IMR-90 (cell line): ENCODE measurements at regions not wholly inside any gene's neighbourhood (a gene's known extent, or its start where the extent isn't known, plus 50 kb on each side); places are given as distances from the start of the nearest gene placed in this dataset.

Experiments used
- ATAC-seq: fragments of 200-7000 bp; cut with Tn5 transposase; 2 replicates; pipeline ENCODE4 v1.9.1; 2020; ENCODE audit warnings: low read depth, mild to moderate bottlenecking, moderate library complexity
- BruUV-seq: library from RNA; stranded (reverse); fragments of 400-500 nt; replicated peaks from 2 replicates; lab custom pipeline; 2021; lab: Mats Ljungman, UMichigan
- CTCF ChIA-PET: fragments of 300-600 bp; formaldehyde crosslinking; extraction: SDS; loops from one replicate; lab custom pipeline; 2021; ENCODE audit warnings: antibody characterized with exemption; lab: Yijun Ruan, JAX
- POLR2A ChIA-PET: fragments of 300-600 bp; sonication (Branson Sonifier 250); formaldehyde crosslinking; loops from one replicate; lab custom pipeline; 2022; ENCODE audit warnings: antibody characterized with exemption; ENCODE audit not compliant: unreplicated experiment; lab: Charles Lee
- DNase-seq: peaks from one replicate; pipeline ENCODE4 v3.0.0; 2013
- H2AFZ ChIP-seq: replicated peaks from 2 replicates; pipeline ENCODE3; 2013; ENCODE audit warnings: low read length, mild to moderate bottlenecking; ENCODE audit not compliant: poor library complexity
- H2AK5ac ChIP-seq: 2 replicates; pipeline ENCODE4 v1.6.1; 2013; ENCODE audit warnings: low read depth, low read length, inconsistent platforms
- H2AK9ac ChIP-seq: replicated peaks from 2 replicates; pipeline ENCODE3; 2013; ENCODE audit warnings: mild to moderate bottlenecking, low read depth, low read length, moderate library complexity; ENCODE audit not compliant: poor library complexity
- H2BK120ac ChIP-seq: 2 replicates; pipeline ENCODE4 v1.6.1; 2013; ENCODE audit warnings: low read depth, low read length, inconsistent platforms
- H2BK15ac ChIP-seq: 3 replicates; pipeline ENCODE4 v1.6.1; 2013; ENCODE audit warnings: low read depth, low read length, inconsistent platforms
- H2BK20ac ChIP-seq: 2 replicates; pipeline ENCODE4 v1.6.1; 2013; ENCODE audit warnings: low read depth, mild to moderate bottlenecking, inconsistent platforms, low read length, moderate library complexity
- H2BK5ac ChIP-seq: 2 replicates; pipeline ENCODE4 v1.6.1; 2013; ENCODE audit warnings: mild to moderate bottlenecking, low read depth, low read length, inconsistent platforms; ENCODE audit not compliant: poor library complexity, severe bottlenecking
- H3K14ac ChIP-seq: replicated peaks from 2 replicates; pipeline ENCODE4 v1.6.1; 2013; ENCODE audit warnings: low read depth, low read length, inconsistent platforms
- H3K18ac ChIP-seq: 2 replicates; pipeline ENCODE4 v1.6.1; 2013; ENCODE audit warnings: low read depth, low read length, control low read depth
- H3K23ac ChIP-seq: 2 replicates; pipeline ENCODE4 v1.6.1; 2013; ENCODE audit warnings: low read depth, low read length, inconsistent platforms
- H3K27ac ChIP-seq: 2 replicates; pipeline ENCODE4 v1.5.1; 2013; ENCODE audit warnings: mild to moderate bottlenecking, control low read depth, low read length; ENCODE audit not compliant: insufficient read depth
- H3K27me3 ChIP-seq: 2 replicates; pipeline ENCODE4 v1.6.1; 2013; ENCODE audit warnings: low read length; ENCODE audit not compliant: control insufficient read depth, insufficient read depth
- H3K36me3 ChIP-seq: 2 replicates; pipeline ENCODE4 v1.6.1; 2013; ENCODE audit warnings: low read length, mixed read lengths; ENCODE audit not compliant: control insufficient read depth, insufficient read depth
- H3K4ac ChIP-seq: 2 replicates; pipeline ENCODE4 v1.6.1; 2013; ENCODE audit warnings: low read depth, low read length, inconsistent platforms
- H3K4me1 ChIP-seq: 2 replicates; pipeline ENCODE4 v1.6.1; 2013; ENCODE audit warnings: low read length, mixed read lengths; ENCODE audit not compliant: control insufficient read depth, insufficient read depth
- H3K4me2 ChIP-seq: 2 replicates; pipeline ENCODE4 v1.6.1; 2013; ENCODE audit warnings: low read depth, mild to moderate bottlenecking, control low read depth, low read length, moderate library complexity
- H3K4me3 ChIP-seq: 2 replicates; pipeline ENCODE4 v1.5.1; 2013; ENCODE audit warnings: low read depth, mild to moderate bottlenecking, control low read depth, low read length, moderate library complexity; ENCODE audit not compliant: insufficient read depth
- H3K56ac ChIP-seq: 2 replicates; pipeline ENCODE4 v1.6.1; 2013; ENCODE audit warnings: low read length, inconsistent platforms; ENCODE audit not compliant: insufficient read depth; ENCODE audit errors: extremely low read depth
- H3K79me1 ChIP-seq, 2 experiments: 2 replicates each; pipeline ENCODE4 v1.6.1; 2013; ENCODE audit warnings: low read length in 2 of 2, inconsistent platforms in 1 of 2, low read depth in 1 of 2
- H3K9ac ChIP-seq: 2 replicates; pipeline ENCODE4 v1.6.1; 2013; ENCODE audit warnings: low read depth, low read length, control low read depth
- H3K9me1 ChIP-seq: 2 replicates; pipeline ENCODE4 v1.6.1; 2013; ENCODE audit warnings: low read length, inconsistent platforms; ENCODE audit not compliant: insufficient read depth
- H3K9me3 ChIP-seq: 2 replicates; pipeline ENCODE4 v1.6.1; 2013; ENCODE audit warnings: low read length; ENCODE audit not compliant: control insufficient read depth, insufficient read depth
- H4K20me1 ChIP-seq: 2 replicates; pipeline ENCODE4 v1.6.1; 2013; ENCODE audit warnings: low read length, inconsistent platforms; ENCODE audit not compliant: insufficient read depth
- H4K5ac ChIP-seq: 2 replicates; pipeline ENCODE4 v1.6.1; 2013; ENCODE audit warnings: mild to moderate bottlenecking, low read depth, low read length, control low read depth
- H4K8ac ChIP-seq, 2 experiments: 2 replicates each; pipeline ENCODE4 v1.6.1; 2013; ENCODE audit warnings: low read depth in 2 of 2, low read length in 2 of 2, control low read depth in 1 of 2, inconsistent platforms in 1 of 2
- H4K91ac ChIP-seq: 2 replicates; pipeline ENCODE4 v1.6.1; 2013; ENCODE audit warnings: low read depth, low read length, inconsistent platforms; ENCODE audit not compliant: insufficient read depth
- BHLHE40 ChIP-seq: fragments of 150-350 bp; IDR thresholded peaks from 2 replicates; pipeline ENCODE4 v1.6.1; 2016; ENCODE audit warnings: mild to moderate bottlenecking, low read depth, low read length
- CEBPB ChIP-seq: IDR thresholded peaks from 2 replicates; pipeline ENCODE4 v1.6.1; 2012; ENCODE audit warnings: low read depth, low read length, improper control_type of control experiment
- CHD1 ChIP-seq: IDR thresholded peaks from 2 replicates; pipeline ENCODE4 v1.6.1; 2012; ENCODE audit warnings: low read depth, low read length, improper control_type of control experiment
- ELK1 ChIP-seq: fragments of 150-350 bp; IDR thresholded peaks from 2 replicates; pipeline ENCODE4 v1.6.1; 2016; ENCODE audit warnings: low read depth, mild to moderate bottlenecking, low read length, moderate library complexity, borderline replicate concordance
- FOS ChIP-seq: fragments of 150-350 bp; IDR thresholded peaks from 2 replicates; pipeline ENCODE4 v1.6.1; 2016; ENCODE audit warnings: low read depth, low read length
- MAFK ChIP-seq: IDR thresholded peaks from 2 replicates; pipeline ENCODE4 v1.6.1; 2012; ENCODE audit warnings: low read depth, low read length, improper control_type of control experiment
- MXI1 ChIP-seq: IDR thresholded peaks from 2 replicates; pipeline ENCODE4 v1.6.1; 2012; ENCODE audit warnings: low read depth, mild to moderate bottlenecking, low read length, moderate library complexity, borderline replicate concordance
- NFE2L2 ChIP-seq: fragments of 150-350 bp; IDR thresholded peaks from 2 replicates; pipeline ENCODE4 v1.6.1; 2016; ENCODE audit warnings: low read depth, mild to moderate bottlenecking, low read length
- POLR2A ChIP-seq: IDR thresholded peaks from 2 replicates; pipeline ENCODE4 v1.6.1; 2012; ENCODE audit warnings: mild to moderate bottlenecking, low read depth, low read length
- RAD21 ChIP-seq: IDR thresholded peaks from 2 replicates; pipeline ENCODE4 v1.6.1; 2012; ENCODE audit warnings: low read length, improper control_type of control experiment
- RCOR1 ChIP-seq: IDR thresholded peaks from 2 replicates; pipeline ENCODE4 v1.6.1; 2012; ENCODE audit warnings: mild to moderate bottlenecking, low read length, improper control_type of control experiment; ENCODE audit not compliant: insufficient replicate concordance
- RFX5 ChIP-seq: IDR thresholded peaks from 2 replicates; pipeline ENCODE4 v1.8.0; 2012; ENCODE audit warnings: low read depth, mild to moderate bottlenecking, low read length, moderate library complexity
- SMC3 ChIP-seq: fragments of 150-350 bp; IDR thresholded peaks from 2 replicates; pipeline ENCODE4 v1.6.1; 2016; ENCODE audit warnings: low read depth, mild to moderate bottlenecking, antibody characterized with exemption, low read length, moderate library complexity
- USF2 ChIP-seq: fragments of 150-350 bp; IDR thresholded peaks from 2 replicates; pipeline ENCODE4 v1.6.1; 2017; ENCODE audit warnings: mild to moderate bottlenecking, antibody characterized with exemption, low read length, low read depth
- WGBS, 2 experiments: methylation state at CpG; one replicate each; pipeline versions ENCODE4 v1.1.5 to v1.1.7; 2013; ENCODE audit warnings: missing lambda C conversion rate in 2 of 2; ENCODE audit not compliant: insufficient read length in 1 of 2; ENCODE audit errors: extremely low coverage in 2 of 2; 5-methylcytosine and 5-hydroxymethylcytosine counted together
- dilution Hi-C: fragments of 300-500 bp; cut with HindIII; formaldehyde crosslinking; loops from one replicate; pipeline ENCODE4 v1.14.3; 2018; ENCODE audit warnings: low sequenced_read_pairs; ENCODE audit not compliant: unreplicated experiment
- in situ Hi-C: fragments of 300-500 bp; cut with MboI; formaldehyde crosslinking; loops from 3 replicates; pipeline ENCODE4 v1.14.3; 2019; ENCODE audit warnings: low sequenced_read_pairs, inconsistent platforms, mixed read lengths
- intact Hi-C: fragments of 100-400 bp; cut with micrococcal nuclease; formaldehyde crosslinking; loops from 2 replicates; pipeline ENCODE4 v1.10.0; 2022

GRCh38 chr2:777546-777945, 100.3 kb upstream of the TMEM18 start:
- Histone ChIP-seq H3K56ac (no peak overlapping the region), H3K27ac (no peak overlapping the region), H2BK120ac (no peak overlapping the region), H2BK15ac (no peak overlapping the region), H3K14ac (no peak overlapping the region), H3K9me1 (no peaks in the 10 kb centered on the region), H4K8ac (no peak overlapping the region), H3K4me3 (no peak overlapping the region), H3K4ac (no peak overlapping the region), H4K20me1 (no peaks in the 10 kb centered on the region), H2BK20ac (no peak overlapping the region), H3K27me3 (no peaks in the 10 kb centered on the region), H3K9ac (no peak overlapping the region), H3K4me2 (no peak overlapping the region), H3K36me3 (no peaks in the 10 kb centered on the region), H2BK5ac (no peak overlapping the region), H3K4me1 (no peaks in the 10 kb centered on the region), H4K5ac (no peak overlapping the region), H3K18ac (no peak overlapping the region), H2AK9ac (no peak overlapping the region), H3K79me1 (no peaks in the 10 kb centered on the region), H3K9me3 (peaks cover 29% of the 10 kb centered on the region), H2AFZ (no peak overlapping the region), H4K91ac (no peak overlapping the region), H3K23ac (no peak overlapping the region), H2AK5ac (no peak overlapping the region)
- BruUV-seq = no TSS peak
- in situ Hi-C loops (no loop called here), dilution Hi-C loops (no loop called here), intact Hi-C loops (no loop called here)
- ATAC-seq = no peak
- 64% methylated on average over 5 of the region's 8 CpGs; no CpG with 5 or more reads in 1 of the 2 experiments for WGBS, 2 experiments
- ChIA-PET POLR2A (no interaction called here), CTCF (no interaction called here)
- TF ChIP-seq NFE2L2 (no peak), FOS (no peak), RCOR1 (no peak), SMC3 (no peak), USF2 (no peak), CEBPB (no peak), MAFK (no peak), POLR2A (no peak), BHLHE40 (no peak), RFX5 (no peak), RAD21 (no peak), MXI1 (no peak), CHD1 (no peak), ELK1 (no peak)
- DNase-seq = no peak
